Non-pigmented ciliary epithelial cell (primary cell): ENCODE measurements at regions not wholly inside any gene's neighbourhood (a gene's known extent, or its start where the extent isn't known, plus 50 kb on each side); places are given as distances from the start of the nearest gene placed in this dataset.
A peak's percentile ranks its signal among the peaks of the same experiment; 100 is the strongest.
"Not testable (repeated sequence)": the region's sequence is repeated elsewhere in the genome, so short reads cannot be mapped to it uniquely, and the experiment has no call there.

ENCODE experiments used
- DNase-seq: peaks from one replicate; pipeline ENCODE4 v3.0.0-alpha.2; 2010; ENCODE audit warnings: low read depth

DNA sequence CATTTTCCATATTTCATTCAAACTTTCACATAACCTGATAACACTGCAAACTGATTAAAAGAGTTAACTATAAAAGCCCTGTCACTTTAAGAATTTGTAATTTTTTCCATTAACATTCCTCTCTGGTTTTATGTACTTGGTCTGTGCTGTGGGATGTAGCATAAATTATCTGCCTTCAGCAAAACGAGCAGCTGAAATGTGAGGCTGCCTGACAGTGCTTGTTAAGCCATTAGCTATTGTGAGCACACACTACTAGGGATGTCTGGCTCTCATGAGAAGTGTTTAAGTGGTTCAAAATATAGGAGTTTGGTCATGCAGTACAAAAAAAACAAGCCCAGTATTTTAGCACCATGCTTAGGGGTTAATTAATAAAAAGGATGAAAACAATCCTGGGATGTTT lies 63.0 kb downstream of the HOXA1 start:
- DNase-seq = no peak

- DNase-seq = peak; percentile 6
These were observed 64.3 kb downstream of the HOXA1 start for GRCh38 chr7:27031289-27032172.

- DNase-seq = no peak
These were observed 65.3 kb downstream of the HOXA1 start for GRCh38 chr7:27030393-27031050.

DNA sequence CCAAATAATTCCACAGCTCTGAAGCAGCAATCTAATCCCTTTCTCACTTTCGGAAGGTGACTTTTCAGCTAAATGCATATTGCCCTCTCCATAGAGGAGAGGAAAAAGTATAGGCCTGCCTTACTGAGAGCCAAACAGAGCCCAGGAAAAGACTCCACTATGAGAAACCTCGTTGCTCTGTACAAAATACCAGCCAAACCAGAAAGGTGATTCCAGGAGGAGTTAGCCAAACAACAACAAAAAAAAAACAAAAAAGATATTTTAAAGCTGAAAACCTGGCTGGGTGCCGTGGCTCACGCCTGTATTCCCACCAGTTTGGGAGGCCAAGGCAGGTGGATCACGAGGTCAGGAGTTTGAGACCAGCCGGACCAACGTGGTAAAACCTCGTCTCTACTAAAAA lies 70.5 kb downstream of the HOXA1 start:
- no peak for DNase-seq

DNA sequence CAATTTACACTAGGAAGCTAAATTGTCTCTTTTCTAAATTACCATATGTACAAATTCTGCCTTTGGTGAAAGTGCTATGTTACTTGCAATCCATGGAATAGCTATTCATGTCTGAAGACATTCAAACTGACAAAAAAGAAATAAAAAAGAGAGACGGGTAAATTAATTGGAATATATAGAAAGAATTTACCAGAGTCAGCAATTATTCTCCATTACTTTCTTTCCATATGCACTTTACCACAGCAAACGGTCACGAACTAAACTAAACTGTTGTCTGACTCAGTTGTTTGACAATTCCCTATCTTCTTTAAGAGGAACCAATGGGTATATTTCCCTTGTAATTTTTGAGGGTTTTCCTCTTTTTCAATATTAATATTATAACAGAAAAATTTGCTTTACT lies 85.7 kb downstream of the HOXA1 start:
- no peak for DNase-seq

GRCh38 chr7:27000496-27000895 lies 95.3 kb downstream of the HOXA1 start:
- DNase-seq = no peak

GRCh38 chr7:26998284-26998683 lies 97.5 kb downstream of the HOXA1 start:
- DNase-seq = not testable (repeated sequence)

GRCh38 chr7:26995666-26996065 lies 100.1 kb downstream of the HOXA1 start:
- no peak for DNase-seq

GRCh38 chr7:26993816-26994810 lies 101.7 kb downstream of the HOXA1 start:
- DNase-seq = no peak

DNA sequence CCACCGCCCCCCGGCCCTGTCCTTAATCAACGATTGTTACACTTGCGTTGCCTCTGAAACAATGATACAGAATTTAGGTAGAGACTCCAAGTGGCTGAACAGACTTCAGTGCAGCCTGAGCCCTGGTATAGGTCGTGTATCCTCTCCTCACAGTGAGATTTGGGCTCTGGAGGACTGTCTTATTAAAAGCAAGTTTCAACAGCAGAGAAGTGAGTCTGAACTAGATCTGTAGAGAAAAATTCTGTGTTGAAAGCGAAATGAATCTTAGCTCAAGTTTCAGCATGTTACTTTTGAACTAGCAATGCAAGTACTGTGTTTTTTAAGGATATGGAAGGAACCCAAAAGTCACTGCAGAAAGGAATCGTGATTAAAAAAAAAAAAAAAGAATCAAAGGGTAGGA lies 103.1 kb downstream of the HOXA1 start:
- no peak for DNase-seq

GRCh38 chr7:26991796-26992195 lies 104.0 kb downstream of the HOXA1 start:
- no peak for DNase-seq

DNA sequence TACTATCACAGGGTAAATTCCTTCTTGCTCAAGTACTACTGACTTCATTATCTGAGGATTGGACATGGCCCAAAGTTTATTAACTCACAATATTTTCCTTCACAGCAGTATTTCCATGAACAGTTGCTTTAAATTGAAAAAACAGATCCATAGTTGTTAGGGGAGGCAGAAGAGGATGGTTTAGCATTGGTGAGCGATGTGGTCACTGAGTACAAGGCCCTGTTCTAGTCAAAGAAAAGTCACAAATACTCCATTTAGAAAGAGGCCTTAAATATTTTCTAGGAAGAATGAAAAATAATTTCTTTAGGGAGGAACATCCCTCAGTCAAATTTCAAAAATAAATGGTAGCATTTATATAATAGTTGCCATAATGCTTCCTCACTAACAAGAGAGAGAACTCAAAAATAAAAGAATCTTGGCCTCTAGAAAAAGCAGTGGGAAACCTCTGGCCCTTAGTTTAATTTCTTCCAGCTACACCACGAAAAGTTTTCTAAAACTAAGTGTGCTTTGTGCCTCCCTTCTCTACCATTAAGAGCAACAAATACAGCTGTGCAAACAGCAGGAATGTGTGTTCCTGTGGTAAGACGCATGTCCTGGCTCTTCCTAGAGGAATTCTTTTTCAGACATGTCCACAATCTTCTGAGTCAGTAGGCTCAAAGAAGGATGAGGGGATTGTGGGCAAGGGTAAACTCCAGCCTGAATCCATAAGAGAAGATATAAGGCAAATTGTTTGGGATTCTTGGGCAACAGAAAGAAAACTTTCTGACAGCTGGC lies 105.7 kb downstream of the HOXA1 start:
- no peak for DNase-seq

DNA sequence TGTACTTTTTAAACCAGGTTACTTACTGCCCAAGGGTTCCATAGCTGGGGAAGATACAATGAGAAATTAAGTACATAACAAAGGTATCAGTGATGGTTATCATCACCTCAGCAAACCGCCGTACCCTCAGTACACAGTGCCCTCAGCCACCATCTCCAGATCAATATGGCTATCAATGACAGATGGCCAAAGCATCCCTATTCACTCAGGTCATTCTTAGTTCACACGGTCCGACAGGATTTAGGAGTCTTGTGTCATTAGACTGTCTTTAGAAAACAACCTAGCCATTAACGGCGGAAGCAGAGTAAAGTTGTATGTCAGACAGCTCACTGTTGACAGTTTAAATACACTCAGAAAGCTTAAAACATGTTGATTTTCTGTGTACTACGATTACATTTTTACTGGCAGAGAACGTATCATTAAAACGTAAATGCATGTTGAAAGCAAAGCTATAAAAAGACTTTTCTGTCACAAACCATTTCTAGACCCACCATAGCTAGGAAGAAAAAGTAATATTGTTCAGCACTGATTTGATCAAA lies 106.9 kb downstream of the HOXA1 start:
- no peak for DNase-seq

- DNase-seq = no peak
These were observed 108.5 kb downstream of the HOXA1 start for GRCh38 chr7:26987338-26987737.

DNA sequence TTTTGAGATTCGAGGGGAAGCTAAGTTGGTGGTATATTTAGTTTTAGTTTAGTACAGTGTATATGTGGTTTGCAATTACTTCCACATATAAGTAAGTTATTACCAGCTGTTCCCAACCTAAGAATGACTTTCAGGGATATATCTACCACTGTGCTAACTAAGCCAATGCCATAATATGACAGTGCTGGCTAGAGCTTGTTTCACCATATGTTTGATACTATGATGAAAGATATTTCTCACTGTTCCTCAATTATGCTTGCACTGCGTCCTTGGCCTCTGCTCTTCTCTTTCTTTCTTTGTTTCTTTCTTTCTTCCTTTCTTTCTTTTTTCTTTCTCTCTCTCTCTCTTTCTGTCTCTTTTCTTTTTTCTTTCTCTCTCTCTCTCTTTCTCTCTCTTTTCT lies 113.8 kb upstream of the SKAP2 start:
- DNase-seq = no peak

DNA sequence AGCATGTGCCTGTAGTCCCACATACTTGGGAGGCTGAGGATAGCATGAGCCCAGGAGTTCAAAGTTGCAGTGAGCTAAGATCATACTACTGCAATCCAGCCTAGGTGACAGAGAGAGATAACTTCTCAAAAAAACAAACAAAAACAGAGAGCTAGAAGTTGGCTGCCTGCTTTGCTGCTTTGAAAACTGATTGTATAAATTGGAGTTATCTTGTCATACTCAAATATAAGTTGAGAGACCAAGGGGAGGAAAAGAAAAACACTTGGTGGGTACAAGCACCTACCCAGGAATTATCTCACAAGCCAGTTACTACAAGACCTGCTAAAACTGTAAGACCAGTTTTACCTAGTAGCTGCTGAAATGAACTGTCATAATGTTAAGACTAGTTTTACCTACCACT lies 112.5 kb upstream of the SKAP2 start:
- DNase-seq = no peak

- not testable (repeated sequence) for DNase-seq
These were observed 107.5 kb upstream of the SKAP2 start for GRCh38 chr7:26971924-26972323.

- DNase-seq = no peak
These were observed 101.3 kb upstream of the SKAP2 start for GRCh38 chr7:26965724-26966123.

GRCh38 chr7:26964156-26964808 lies 99.9 kb upstream of the SKAP2 start:
- DNase-seq = no peak

GRCh38 chr7:26959290-26959689 lies 94.9 kb upstream of the SKAP2 start:
- no peak for DNase-seq

- peak; percentile 1 for DNase-seq
These were observed 94.4 kb upstream of the SKAP2 start for GRCh38 chr7:26958834-26959233.
